HEK293 (cell line): ENCODE measurements at regions not wholly inside any gene's neighbourhood (a gene's known extent, or its start where the extent isn't known, plus 50 kb on each side); places are given as distances from the start of the nearest gene placed in this dataset.
A peak's percentile ranks its signal among the peaks of the same experiment; 100 is the strongest.

Experiments
- CTCF ChIA-PET: fragments of 350-600 bp; formaldehyde crosslinking; extraction: SDS; loops from one replicate; lab custom pipeline; 2021; ENCODE audit warnings: antibody characterized with exemption; lab: Yijun Ruan, JAX
- POLR2A ChIA-PET: fragments of 300-600 bp; formaldehyde crosslinking; extraction: SDS; loops from one replicate; lab custom pipeline; 2020; ENCODE audit warnings: antibody characterized with exemption, inconsistent platforms; lab: Yijun Ruan, JAX
- H3K27ac ChIP-seq: fragments of 200-500 bp; sonication (Bioruptor generic); 2 replicates; pipeline ENCODE4 v1.5.1; 2014; ENCODE audit warnings: low read depth, low read length, control low read depth, inconsistent platforms; ENCODE audit errors: extremely low read depth
- H3K36me3 ChIP-seq, 2 experiments: fragments of 200-500 bp in 1 of 2; sonication (Bioruptor generic) in 1 of 2; 1 replicate in 1 of 2; 2 replicates in 1 of 2; pipeline ENCODE4 v1.5.1; 2014 to 2017; ENCODE audit warnings: inconsistent platforms in 2 of 2, low read length in 2 of 2; ENCODE audit not compliant: control insufficient read depth in 2 of 2, insufficient read depth in 1 of 2
- H3K4me1 ChIP-seq: fragments of 200-500 bp; sonication (Bioruptor generic); 2 replicates; pipeline ENCODE4 v1.5.1; 2014; ENCODE audit warnings: mild to moderate bottlenecking, low read length, inconsistent platforms; ENCODE audit not compliant: control insufficient read depth, insufficient read depth
- H3K4me3 ChIP-seq: 2 replicates; pipeline ENCODE4 v1.5.1; 2011; ENCODE audit warnings: low read depth, mild to moderate bottlenecking, control low read depth, low read length, moderate library complexity
- H3K9me3 ChIP-seq: fragments of 200-500 bp; sonication (Bioruptor generic); 2 replicates; pipeline ENCODE4 v1.5.1; 2014; ENCODE audit warnings: low read depth, low read length, inconsistent platforms; ENCODE audit not compliant: control insufficient read depth, insufficient read depth
- GFI1B ChIP-seq: fragments of 450-650 bp; formaldehyde crosslinking; IDR thresholded peaks from 2 replicates; pipeline ENCODE4 v1.5.1; 2016; ENCODE audit warnings: missing biosample characterization, missing genetic modification characterization
- HOXA7 ChIP-seq: sonication (generic); formaldehyde crosslinking; IDR thresholded peaks from 2 replicates; pipeline ENCODE4 v1.8.1; 2022; ENCODE audit warnings: missing genetic modification reagents, borderline replicate concordance
- KLF8 ChIP-seq: fragments of 450-650 bp; formaldehyde crosslinking; IDR thresholded peaks from 2 replicates; pipeline ENCODE4 v1.5.1; 2016; ENCODE audit warnings: missing biosample characterization, missing genetic modification characterization
- MYNN ChIP-seq: fragments of 450-650 bp; formaldehyde crosslinking; IDR thresholded peaks from 2 replicates; pipeline ENCODE4 v1.5.1; 2016; ENCODE audit warnings: missing biosample characterization, missing genetic modification characterization, borderline replicate concordance
- TRIM28 ChIP-seq: IDR thresholded peaks from 2 replicates; pipeline ENCODE4 v1.6.1; 2011; ENCODE audit warnings: low read length, control low read depth, borderline replicate concordance
- ZNF112 ChIP-seq: fragments of 450-650 bp; formaldehyde crosslinking; IDR thresholded peaks from 2 replicates; pipeline ENCODE4 v1.5.0; 2017; ENCODE audit warnings: missing biosample characterization, missing genetic modification characterization
- ZNF132 ChIP-seq: fragments of 450-650 bp; formaldehyde crosslinking; IDR thresholded peaks from 2 replicates; pipeline ENCODE4 v1.5.1; 2017; ENCODE audit warnings: missing biosample characterization, missing genetic modification characterization, borderline replicate concordance
- ZNF16 ChIP-seq: fragments of 450-650 bp; formaldehyde crosslinking; IDR thresholded peaks from 2 replicates; pipeline ENCODE4 v1.5.1; 2016; ENCODE audit warnings: low read depth, missing biosample characterization, missing genetic modification characterization
- ZNF184 ChIP-seq: fragments of 450-650 bp; IDR thresholded peaks from 2 replicates; pipeline ENCODE4 v1.5.1; 2018; ENCODE audit warnings: missing biosample characterization, mild to moderate bottlenecking, missing genetic modification characterization
- ZNF19 ChIP-seq: fragments of 450-650 bp; formaldehyde crosslinking; IDR thresholded peaks from 2 replicates; pipeline ENCODE4; 2016; ENCODE audit warnings: missing biosample characterization, missing genetic modification characterization, low read depth
- ZNF23 ChIP-seq: fragments of 450-650 bp; formaldehyde crosslinking; IDR thresholded peaks from 2 replicates; pipeline ENCODE4 v1.5.1; 2016; ENCODE audit warnings: missing biosample characterization, missing genetic modification characterization, borderline replicate concordance
- ZNF311 ChIP-seq: fragments of 450-650 bp; formaldehyde crosslinking; IDR thresholded peaks from 2 replicates; pipeline ENCODE4 v1.5.1; 2017; ENCODE audit warnings: missing biosample characterization, missing genetic modification characterization, borderline replicate concordance
- ZNF335 ChIP-seq: fragments of 450-650 bp; formaldehyde crosslinking; conservative IDR thresholded peaks from 2 replicates; pipeline ENCODE4 v1.5.1; 2016; ENCODE audit warnings: missing biosample characterization, missing genetic modification characterization
- ZNF391 ChIP-seq: fragments of 450-650 bp; formaldehyde crosslinking; IDR thresholded peaks from 2 replicates; pipeline ENCODE4 v1.5.1; 2016; ENCODE audit warnings: low read depth, missing biosample characterization, missing genetic modification characterization, borderline replicate concordance
- ZNF426 ChIP-seq: fragments of 450-650 bp; formaldehyde crosslinking; IDR thresholded peaks from 2 replicates; pipeline ENCODE4 v1.5.1; 2017; ENCODE audit warnings: missing biosample characterization, missing genetic modification characterization, mild to moderate bottlenecking, inconsistent platforms, moderate library complexity
- ZNF548 ChIP-seq: fragments of 450-650 bp; formaldehyde crosslinking; IDR thresholded peaks from 2 replicates; pipeline ENCODE4 v1.5.1; 2016; ENCODE audit warnings: missing biosample characterization, missing genetic modification characterization
- ZNF558 ChIP-seq: fragments of 450-650 bp; formaldehyde crosslinking; IDR thresholded peaks from 2 replicates; pipeline ENCODE4 v1.5.1; 2016; ENCODE audit warnings: missing biosample characterization, missing genetic modification characterization
- ZNF561 ChIP-seq: fragments of 450-650 bp; IDR thresholded peaks from 2 replicates; pipeline ENCODE4 v1.5.1; 2018; ENCODE audit warnings: missing biosample characterization, missing genetic modification characterization, borderline replicate concordance
- ZNF600 ChIP-seq: fragments of 450-650 bp; formaldehyde crosslinking; IDR thresholded peaks from 2 replicates; pipeline ENCODE4 v1.5.1; 2016; ENCODE audit warnings: missing biosample characterization, missing genetic modification characterization
- ZNF624 ChIP-seq: fragments of 450-650 bp; formaldehyde crosslinking; IDR thresholded peaks from 2 replicates; pipeline ENCODE4 v1.5.1; 2017; ENCODE audit warnings: missing biosample characterization, missing genetic modification characterization
- ZNF629 ChIP-seq: fragments of 450-650 bp; formaldehyde crosslinking; IDR thresholded peaks from 2 replicates; pipeline ENCODE4 v1.5.1; 2017; ENCODE audit warnings: missing biosample characterization, missing genetic modification characterization
- ZNF670 ChIP-seq: fragments of 450-650 bp; formaldehyde crosslinking; IDR thresholded peaks from 2 replicates; pipeline ENCODE4 v1.5.1; 2016; ENCODE audit warnings: missing biosample characterization, missing genetic modification characterization, low read depth
- ZNF701 ChIP-seq: fragments of 450-650 bp; formaldehyde crosslinking; IDR thresholded peaks from 2 replicates; pipeline ENCODE4 v1.5.1; 2016; ENCODE audit warnings: missing biosample characterization, missing genetic modification characterization
- ZNF777 ChIP-seq: fragments of 450-650 bp; formaldehyde crosslinking; IDR thresholded peaks from 2 replicates; pipeline ENCODE4 v1.5.1; 2017; ENCODE audit warnings: missing biosample characterization, missing genetic modification characterization, borderline replicate concordance
- ZNF792 ChIP-seq: fragments of 450-650 bp; formaldehyde crosslinking; IDR thresholded peaks from 2 replicates; pipeline ENCODE4 v1.5.1; 2016; ENCODE audit warnings: missing biosample characterization, missing genetic modification characterization
- ZNF843 ChIP-seq: fragments of 450-650 bp; formaldehyde crosslinking; IDR thresholded peaks from 2 replicates; pipeline ENCODE4 v1.5.1; 2016; ENCODE audit warnings: missing biosample characterization, missing genetic modification characterization
- TF ChIP-seq, protein P1 (sequence below): fragments of 450-650 bp; formaldehyde crosslinking; IDR thresholded peaks from 2 replicates; pipeline ENCODE4 v1.5.1; 2016; ENCODE audit warnings: missing biosample characterization, missing genetic modification characterization
- TF ChIP-seq, protein P2 (sequence below): fragments of 450-650 bp; formaldehyde crosslinking; IDR thresholded peaks from 2 replicates; pipeline ENCODE4 v1.5.1; 2017; ENCODE audit warnings: missing biosample characterization, mild to moderate bottlenecking, missing genetic modification characterization, moderate library complexity
- TF ChIP-seq, protein P3 (sequence below): fragments of 450-650 bp; formaldehyde crosslinking; IDR thresholded peaks from 2 replicates; pipeline ENCODE4 v1.5.0; 2017; ENCODE audit warnings: missing biosample characterization, missing genetic modification characterization, borderline replicate concordance

DNA sequence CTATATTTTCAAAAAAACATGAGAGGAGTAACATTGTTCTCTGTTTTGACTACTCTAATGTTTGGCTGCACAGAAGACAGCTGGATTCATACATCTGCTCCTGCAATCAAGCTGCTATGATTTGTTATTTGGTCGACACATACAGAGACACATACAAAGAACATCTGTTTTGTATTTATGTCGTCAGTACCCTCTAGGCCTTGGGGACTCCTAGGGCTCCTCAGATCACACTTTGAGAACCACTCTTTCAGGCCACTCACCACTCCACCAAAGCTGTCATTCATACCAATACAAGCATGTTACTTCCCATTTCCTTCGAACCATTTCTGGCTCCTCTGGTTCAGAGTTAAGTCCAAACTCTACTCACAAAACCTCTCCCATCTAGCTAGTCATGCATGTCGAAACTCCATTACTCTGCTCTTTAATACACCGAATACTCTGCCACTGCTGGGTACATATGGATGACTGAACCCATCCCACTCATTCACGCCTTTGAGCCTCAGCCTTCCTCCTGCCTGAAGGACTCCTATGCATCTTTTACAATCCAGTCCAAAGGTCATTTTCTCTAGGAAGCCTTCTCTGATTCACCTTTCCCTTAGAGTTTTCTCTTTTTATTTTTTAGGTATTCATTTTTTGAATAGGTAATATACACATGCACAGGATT, 102.9 kb upstream of the ARHGEF3 start (continued):
- TF ChIP-seq ZNF23 (tag by site-specific recombination) = no peak
- TF ChIP-seq ZNF548 = no peak
- no peak for TF ChIP-seq ZNF391 (tag by site-specific recombination)
- TF ChIP-seq ZNF600 (tag by site-specific recombination) = no peak
- TF ChIP-seq ZNF792 (tag by site-specific recombination) = no peak
- TF ChIP-seq ZNF426 (tag by site-specific recombination) = no peak
- no peak for TF ChIP-seq ZNF777 (tag by site-specific recombination)
- no peak for TF ChIP-seq ZNF843 (tag by site-specific recombination)
- TF ChIP-seq, protein P1, sequence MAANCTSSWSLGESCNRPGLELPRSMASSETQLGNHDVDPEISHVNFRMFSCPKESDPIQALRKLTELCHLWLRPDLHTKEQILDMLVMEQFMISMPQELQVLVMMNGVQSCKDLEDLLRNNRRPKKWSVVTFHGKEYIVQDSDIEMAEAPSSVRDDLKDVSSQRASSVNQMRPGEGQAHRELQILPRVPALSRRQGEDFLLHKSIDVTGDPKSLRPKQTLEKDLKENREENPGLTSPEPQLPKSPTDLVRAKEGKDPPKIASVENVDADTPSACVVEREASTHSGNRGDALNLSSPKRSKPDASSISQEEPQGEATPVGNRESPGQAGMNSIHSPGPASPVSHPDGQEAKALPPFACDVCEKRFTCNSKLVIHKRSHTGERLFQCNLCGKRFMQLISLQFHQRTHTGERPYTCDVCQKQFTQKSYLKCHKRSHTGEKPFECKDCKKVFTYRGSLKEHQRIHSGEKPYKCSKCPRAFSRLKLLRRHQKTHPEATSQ (tag by site-specific recombination) = no peak
- TF ChIP-seq ZNF112 (tag by site-specific recombination) = no peak

DNA sequence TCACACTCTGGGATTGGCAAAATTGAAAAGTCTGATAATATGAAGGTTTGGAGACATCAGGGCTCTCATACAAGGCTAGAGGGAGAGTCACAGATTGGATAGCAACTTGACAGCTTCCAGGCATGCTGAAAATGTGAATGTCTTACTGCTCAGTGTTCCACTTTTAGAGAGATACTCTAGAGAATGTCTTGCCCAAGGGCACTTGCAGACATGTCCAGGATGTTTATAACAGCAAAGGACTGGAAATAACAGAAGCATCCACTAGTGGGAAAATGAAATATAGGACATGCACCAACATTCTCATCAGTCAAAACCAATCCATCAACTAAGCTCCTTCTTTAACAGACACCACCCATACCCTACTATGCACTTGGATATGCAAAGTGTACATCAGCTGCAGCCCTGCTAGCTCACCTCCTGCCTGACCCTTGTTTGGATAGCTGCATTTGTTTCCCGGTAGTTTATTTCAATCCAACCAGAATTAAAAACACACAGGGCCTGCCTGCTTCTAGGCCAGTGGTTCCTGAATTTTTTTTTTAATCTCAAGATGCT, 101.6 kb upstream of the ARHGEF3 start:
- no peaks in the 10 kb centered on the region for H3K9me3 ChIP-seq
- no peaks in the 10 kb centered on the region for H3K36me3 ChIP-seq
- H3K4me1 ChIP-seq = no peaks in the 10 kb centered on the region
- no peak overlapping the region for H3K4me3 ChIP-seq
- ChIA-PET POLR2A (no interaction called here), CTCF (interaction anchor here (0.8 kb wide), 1 partner anchor 86 kb away, joined by 4 read pairs; no protein-coding TSS in a partner anchor)
- TF ChIP-seq ZNF561 (tag by site-specific recombination) (no peak), ZNF624 (no peak), ZNF132 (no peak), ZNF184 (tag by site-specific recombination) (peak; percentile 21; the same call in 1 of the 2 replicates), HOXA7 (no peak), MYNN (tag by site-specific recombination) (no peak)
- H3K27ac ChIP-seq = no peak overlapping the region

DNA sequence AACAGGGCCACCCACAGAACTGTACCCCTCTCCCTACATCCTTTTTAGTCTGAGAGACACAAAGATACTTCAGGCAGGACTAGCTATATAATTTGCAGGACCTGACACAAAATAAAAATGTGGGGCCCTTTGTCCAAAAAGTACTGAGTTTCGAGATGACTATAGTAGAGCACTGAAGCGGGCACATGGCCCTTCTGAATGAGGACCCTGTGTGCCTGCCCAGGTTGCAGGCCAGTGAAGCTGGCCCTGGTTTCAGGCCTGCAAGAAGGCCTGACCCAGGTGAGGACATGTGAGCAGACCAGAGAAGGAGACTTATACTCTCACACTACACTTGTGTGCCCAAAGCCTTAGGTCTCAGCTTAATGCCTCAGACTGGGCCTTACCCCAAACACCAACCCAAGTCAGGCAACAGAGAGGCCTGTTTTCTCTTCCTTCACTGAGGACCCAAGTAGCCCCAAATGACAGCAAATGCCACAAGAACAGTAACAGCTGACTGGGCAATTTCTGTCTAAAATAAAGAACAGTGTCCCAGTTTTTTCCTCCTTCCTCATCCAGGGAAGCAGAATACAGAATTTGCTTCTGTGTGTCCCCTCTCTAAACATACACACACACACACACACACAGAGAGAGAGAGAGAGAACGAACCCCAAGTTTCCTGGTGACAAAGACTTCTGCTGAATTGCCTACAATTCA, 100.9 kb upstream of the ARHGEF3 start:
- Histone ChIP-seq H3K4me1 (no peaks in the 10 kb centered on the region), H3K27ac (no peak overlapping the region), H3K9me3 (no peaks in the 10 kb centered on the region), H3K36me3 (no peaks in the 10 kb centered on the region), H3K4me3 (no peak overlapping the region)
- ChIA-PET POLR2A (no interaction called here), CTCF (interaction anchor here (0.8 kb wide), 1 partner anchor 86 kb away, joined by 4 read pairs; no protein-coding TSS in a partner anchor)
- TF ChIP-seq ZNF335 (no peak), ZNF311 (no peak), ZNF23 (tag by site-specific recombination) (no peak), ZNF19 (tag by site-specific recombination) (no peak), ZNF629 (tag by site-specific recombination) (no peak), ZNF701 (no peak), GFI1B (tag by site-specific recombination) (no peak), TRIM28 (no peak), KLF8 (tag by site-specific recombination) (no peak), ZNF558 (tag by site-specific recombination) (no peak), ZNF670 (tag by site-specific recombination) (no peak), ZNF16 (tag by site-specific recombination) (no peak)
- TF ChIP-seq, protein P2, sequence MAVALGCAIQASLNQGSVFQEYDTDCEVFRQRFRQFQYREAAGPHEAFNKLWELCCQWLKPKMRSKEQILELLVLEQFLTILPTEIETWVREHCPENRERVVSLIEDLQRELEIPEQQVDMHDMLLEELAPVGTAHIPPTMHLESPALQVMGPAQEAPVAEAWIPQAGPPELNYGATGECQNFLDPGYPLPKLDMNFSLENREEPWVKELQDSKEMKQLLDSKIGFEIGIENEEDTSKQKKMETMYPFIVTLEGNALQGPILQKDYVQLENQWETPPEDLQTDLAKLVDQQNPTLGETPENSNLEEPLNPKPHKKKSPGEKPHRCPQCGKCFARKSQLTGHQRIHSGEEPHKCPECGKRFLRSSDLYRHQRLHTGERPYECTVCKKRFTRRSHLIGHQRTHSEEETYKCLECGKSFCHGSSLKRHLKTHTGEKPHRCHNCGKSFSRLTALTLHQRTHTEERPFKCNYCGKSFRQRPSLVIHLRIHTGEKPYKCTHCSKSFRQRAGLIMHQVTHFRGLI (tag by site-specific recombination) = no peak
- TF ChIP-seq, protein P3, sequence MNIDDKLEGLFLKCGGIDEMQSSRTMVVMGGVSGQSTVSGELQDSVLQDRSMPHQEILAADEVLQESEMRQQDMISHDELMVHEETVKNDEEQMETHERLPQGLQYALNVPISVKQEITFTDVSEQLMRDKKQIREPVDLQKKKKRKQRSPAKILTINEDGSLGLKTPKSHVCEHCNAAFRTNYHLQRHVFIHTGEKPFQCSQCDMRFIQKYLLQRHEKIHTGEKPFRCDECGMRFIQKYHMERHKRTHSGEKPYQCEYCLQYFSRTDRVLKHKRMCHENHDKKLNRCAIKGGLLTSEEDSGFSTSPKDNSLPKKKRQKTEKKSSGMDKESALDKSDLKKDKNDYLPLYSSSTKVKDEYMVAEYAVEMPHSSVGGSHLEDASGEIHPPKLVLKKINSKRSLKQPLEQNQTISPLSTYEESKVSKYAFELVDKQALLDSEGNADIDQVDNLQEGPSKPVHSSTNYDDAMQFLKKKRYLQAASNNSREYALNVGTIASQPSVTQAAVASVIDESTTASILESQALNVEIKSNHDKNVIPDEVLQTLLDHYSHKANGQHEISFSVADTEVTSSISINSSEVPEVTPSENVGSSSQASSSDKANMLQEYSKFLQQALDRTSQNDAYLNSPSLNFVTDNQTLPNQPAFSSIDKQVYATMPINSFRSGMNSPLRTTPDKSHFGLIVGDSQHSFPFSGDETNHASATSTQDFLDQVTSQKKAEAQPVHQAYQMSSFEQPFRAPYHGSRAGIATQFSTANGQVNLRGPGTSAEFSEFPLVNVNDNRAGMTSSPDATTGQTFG (tag by site-specific recombination) = no peak
